ENCODE measurements at regions not wholly inside any gene's neighbourhood (a gene's known extent, or its start where the extent isn't known, plus 50 kb on each side); places are given as distances from the start of the nearest gene placed in this dataset.
"Not testable (repeated sequence)": the region's sequence is repeated elsewhere in the genome, so short reads cannot be mapped to it uniquely, and the experiment has no call there.

DNA sequence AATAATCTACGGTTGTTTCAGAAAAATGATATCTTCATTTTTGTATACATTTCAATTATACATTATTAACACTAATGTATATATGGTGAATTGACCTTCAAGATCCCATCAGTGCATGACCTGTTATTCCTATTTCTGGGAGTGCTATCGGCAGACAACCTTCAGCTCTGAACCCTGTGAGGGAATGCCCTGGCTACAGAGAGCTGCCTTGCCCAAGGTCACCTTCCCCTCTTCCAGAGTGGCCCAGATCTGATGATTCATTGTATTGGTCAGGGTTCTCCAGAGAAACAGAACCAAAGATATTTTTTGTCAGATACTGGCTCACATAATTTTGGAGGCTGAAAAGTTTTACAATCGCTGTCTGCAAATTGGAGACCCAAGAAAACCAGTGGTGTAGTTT, 235.5 kb downstream of the ZNF92 start:
- POLR2A ChIA-PET, result no interaction called here
- Histone ChIP-seq H3K36me3 (replicated peaks in 1 of 2; ENCODE audit: control extremely low read depth in 1 of 2, control insufficient read depth in 1 of 2, extremely low read depth in 1 of 2, insufficient read depth in 2 of 2, low read length in 1 of 2) (no peaks in the 10 kb centered on the region), H4K20me1 (ENCODE audit: control insufficient read depth, insufficient read depth, low read length, poor library complexity, severe bottlenecking) (no peaks in the 10 kb centered on the region), H2AFZ (ENCODE audit: insufficient read depth, low read depth, low read length, poor library complexity, severe bottlenecking) (no peak overlapping the region), H3K4me3 (ENCODE audit: control extremely low read depth in 1 of 5, extremely low read depth in 1 of 5, insufficient read depth in 1 of 5, low read depth in 2 of 5, low read length in 4 of 5) (no peak overlapping the region), H3K4me2 (replicated peaks; ENCODE audit: low read depth, low read length, poor library complexity, severe bottlenecking) (no peak overlapping the region), H3K27ac (ENCODE audit: low read length in 2 of 2) (no peak overlapping the region), H3K9ac (ENCODE audit: low read length) (no peak overlapping the region), H3K4me1 (ENCODE audit: control insufficient read depth in 2 of 2, insufficient read depth in 2 of 2, low read length in 2 of 2) (no peaks in the 10 kb centered on the region), H3K79me2 (ENCODE audit: control insufficient read depth, insufficient read depth, low read length) (no peaks in the 10 kb centered on the region), H3K27me3 (replicated peaks in 1 of 4; ENCODE audit: control extremely low read depth in 1 of 4, control insufficient read depth in 3 of 4, insufficient read depth in 4 of 4, low read length in 3 of 4) (no peaks in the 10 kb centered on the region), H3K9me3 (ENCODE audit: control extremely low read depth in 1 of 3, control insufficient read depth in 2 of 3, insufficient read depth in 1 of 3, low read length in 2 of 3) (no peaks in the 10 kb centered on the region)
- 100% methylated on average over 1 of the region's 3 CpGs for WGBS (ENCODE audit: insufficient coverage)
- ATAC-seq (ENCODE audit: low read depth) (no peak), DNase-seq (no peak)
- intact Hi-C loops (cut with micrococcal nuclease), result no loop called here
- CTCF ChIA-PET, result no interaction called here
- Mint-ChIP-seq H3K27ac (no peak overlapping the region), H3K9me3 (ENCODE audit: insufficient read depth) (no peaks in the 10 kb centered on the region), H3K4me1 (no peaks in the 10 kb centered on the region), H3K4me3 (no peak overlapping the region), H3K27me3 (peaks cover 47% of the 10 kb centered on the region)
- TF ChIP-seq, protein P1, sequence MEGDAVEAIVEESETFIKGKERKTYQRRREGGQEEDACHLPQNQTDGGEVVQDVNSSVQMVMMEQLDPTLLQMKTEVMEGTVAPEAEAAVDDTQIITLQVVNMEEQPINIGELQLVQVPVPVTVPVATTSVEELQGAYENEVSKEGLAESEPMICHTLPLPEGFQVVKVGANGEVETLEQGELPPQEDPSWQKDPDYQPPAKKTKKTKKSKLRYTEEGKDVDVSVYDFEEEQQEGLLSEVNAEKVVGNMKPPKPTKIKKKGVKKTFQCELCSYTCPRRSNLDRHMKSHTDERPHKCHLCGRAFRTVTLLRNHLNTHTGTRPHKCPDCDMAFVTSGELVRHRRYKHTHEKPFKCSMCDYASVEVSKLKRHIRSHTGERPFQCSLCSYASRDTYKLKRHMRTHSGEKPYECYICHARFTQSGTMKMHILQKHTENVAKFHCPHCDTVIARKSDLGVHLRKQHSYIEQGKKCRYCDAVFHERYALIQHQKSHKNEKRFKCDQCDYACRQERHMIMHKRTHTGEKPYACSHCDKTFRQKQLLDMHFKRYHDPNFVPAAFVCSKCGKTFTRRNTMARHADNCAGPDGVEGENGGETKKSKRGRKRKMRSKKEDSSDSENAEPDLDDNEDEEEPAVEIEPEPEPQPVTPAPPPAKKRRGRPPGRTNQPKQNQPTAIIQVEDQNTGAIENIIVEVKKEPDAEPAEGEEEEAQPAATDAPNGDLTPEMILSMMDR (IDR thresholded peaks at IDR 0.05), result no peak
- no peak for TF ChIP-seq EZH2 (IDR thresholded peaks at IDR 0.05; ENCODE audit: borderline replicate concordance, insufficient read depth, low read depth, low read length, poor library complexity, severe bottlenecking)

DNA sequence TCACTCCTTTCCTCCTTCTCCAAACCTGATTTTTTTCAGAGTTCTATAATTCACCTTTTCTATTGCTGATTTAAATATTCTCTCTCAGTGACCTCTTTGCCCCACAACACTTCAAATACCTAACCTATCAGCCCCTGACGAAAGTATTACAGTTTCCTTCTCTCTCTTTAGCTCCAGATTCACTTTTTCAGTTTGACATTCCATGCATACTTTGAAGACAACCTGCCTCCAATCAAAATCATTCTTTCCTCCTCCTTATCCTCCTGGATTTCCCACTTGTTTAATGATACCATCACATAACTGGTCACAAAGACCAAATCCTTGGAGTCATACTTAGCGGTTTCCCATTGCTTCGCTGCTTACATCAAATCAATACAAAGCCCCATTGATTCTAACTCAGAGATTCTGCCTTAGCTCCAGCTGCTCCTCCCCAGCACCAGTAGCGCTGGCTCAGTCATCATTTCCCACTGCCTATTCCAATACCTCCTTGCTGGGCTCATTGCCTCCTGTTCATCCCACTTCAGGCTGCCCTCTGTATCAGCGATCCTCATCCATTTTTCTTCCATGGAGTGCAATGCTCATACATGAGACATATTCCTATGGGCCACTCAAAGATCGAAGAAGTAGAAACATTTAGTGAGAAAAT, 240.1 kb downstream of the ZNF92 start:
- H3K79me2 ChIP-seq (ENCODE audit: control insufficient read depth, insufficient read depth, low read length); intact Hi-C loops (cut with micrococcal nuclease); H3K27ac Mint-ChIP-seq; H3K4me1 ChIP-seq (ENCODE audit: control insufficient read depth in 2 of 2, insufficient read depth in 2 of 2, low read length in 2 of 2); POLR2A ChIA-PET; CTCF ChIA-PET; DNase-seq; H3K27ac ChIP-seq (ENCODE audit: low read length in 2 of 2); H3K4me3 ChIP-seq (ENCODE audit: control extremely low read depth in 1 of 5, extremely low read depth in 1 of 5, insufficient read depth in 1 of 5, low read depth in 2 of 5, low read length in 4 of 5); H3K9me3 ChIP-seq (ENCODE audit: control extremely low read depth in 1 of 3, control insufficient read depth in 2 of 3, insufficient read depth in 1 of 3, low read length in 2 of 3); H3K27me3 ChIP-seq (replicated peaks in 1 of 4; ENCODE audit: control extremely low read depth in 1 of 4, control insufficient read depth in 3 of 4, insufficient read depth in 4 of 4, low read length in 3 of 4); H4K20me1 ChIP-seq (ENCODE audit: control insufficient read depth, insufficient read depth, low read length, poor library complexity, severe bottlenecking); H3K9me3 Mint-ChIP-seq (ENCODE audit: insufficient read depth); H3K4me3 Mint-ChIP-seq; H2AFZ ChIP-seq (ENCODE audit: insufficient read depth, low read depth, low read length, poor library complexity, severe bottlenecking); H3K4me2 ChIP-seq (replicated peaks; ENCODE audit: low read depth, low read length, poor library complexity, severe bottlenecking); H3K4me1 Mint-ChIP-seq; H3K9ac ChIP-seq (ENCODE audit: low read length); H3K36me3 ChIP-seq (replicated peaks in 1 of 2; ENCODE audit: control extremely low read depth in 1 of 2, control insufficient read depth in 1 of 2, extremely low read depth in 1 of 2, insufficient read depth in 2 of 2, low read length in 1 of 2); ATAC-seq (ENCODE audit: low read depth): not testable (repeated sequence)
- peaks cover 53% of the 10 kb centered on the region for H3K27me3 Mint-ChIP-seq
- WGBS (ENCODE audit: insufficient coverage), result 78% methylated on average over 3 of the region's 6 CpGs

DNA sequence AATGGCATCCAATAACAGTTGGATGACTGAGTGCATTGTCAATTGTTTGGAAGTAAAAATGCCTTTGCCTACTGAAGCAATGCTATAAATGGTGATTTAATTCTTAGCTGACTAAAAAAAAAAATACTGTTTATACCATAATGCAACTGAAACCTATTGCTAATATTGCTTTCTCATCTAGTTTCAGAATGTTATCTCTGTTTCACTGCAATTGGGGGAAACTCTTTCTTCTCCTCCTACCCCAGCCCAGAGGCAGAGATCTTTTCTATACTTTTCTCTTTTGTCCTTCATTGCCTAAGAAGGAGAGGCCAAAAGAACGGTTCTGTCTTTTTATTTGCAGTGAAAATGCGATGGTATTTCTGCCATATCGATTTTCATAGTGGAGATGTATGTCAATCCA, 242.5 kb downstream of the ZNF92 start:
- CTCF ChIA-PET, result interaction anchor here (0.9 kb wide), 1 partner anchor 399 kb away, joined by 3 read pairs; no protein-coding TSS in a partner anchor
- H3K9me3 Mint-ChIP-seq (ENCODE audit: insufficient read depth); H3K4me3 ChIP-seq (ENCODE audit: control extremely low read depth in 1 of 5, extremely low read depth in 1 of 5, insufficient read depth in 1 of 5, low read depth in 2 of 5, low read length in 4 of 5); H3K79me2 ChIP-seq (ENCODE audit: control insufficient read depth, insufficient read depth, low read length); H3K9me3 ChIP-seq (ENCODE audit: control extremely low read depth in 1 of 3, control insufficient read depth in 2 of 3, insufficient read depth in 1 of 3, low read length in 2 of 3); H4K20me1 ChIP-seq (ENCODE audit: control insufficient read depth, insufficient read depth, low read length, poor library complexity, severe bottlenecking); H3K4me1 Mint-ChIP-seq; H3K27me3 ChIP-seq (replicated peaks in 1 of 4; ENCODE audit: control extremely low read depth in 1 of 4, control insufficient read depth in 3 of 4, insufficient read depth in 4 of 4, low read length in 3 of 4); H3K27ac Mint-ChIP-seq; H3K36me3 ChIP-seq (replicated peaks in 1 of 2; ENCODE audit: control extremely low read depth in 1 of 2, control insufficient read depth in 1 of 2, extremely low read depth in 1 of 2, insufficient read depth in 2 of 2, low read length in 1 of 2); DNase-seq; ATAC-seq (ENCODE audit: low read depth); POLR2A ChIA-PET; intact Hi-C loops (cut with micrococcal nuclease); H3K4me2 ChIP-seq (replicated peaks; ENCODE audit: low read depth, low read length, poor library complexity, severe bottlenecking); H2AFZ ChIP-seq (ENCODE audit: insufficient read depth, low read depth, low read length, poor library complexity, severe bottlenecking); H3K27ac ChIP-seq (ENCODE audit: low read length in 2 of 2); H3K4me1 ChIP-seq (ENCODE audit: control insufficient read depth in 2 of 2, insufficient read depth in 2 of 2, low read length in 2 of 2); H3K9ac ChIP-seq (ENCODE audit: low read length); H3K4me3 Mint-ChIP-seq: not testable (repeated sequence)
- H3K27me3 Mint-ChIP-seq, result peaks cover 38% of the 10 kb centered on the region
- no CpG with 5 or more reads among the region's 3 CpGs for WGBS (ENCODE audit: insufficient coverage)

Measured in B cell (primary cell).